HFF-Myc (cell line): ENCODE measurements at regions not wholly inside any gene's neighbourhood (a gene's known extent, or its start where the extent isn't known, plus 50 kb on each side); places are given as distances from the start of the nearest gene placed in this dataset.
"Not testable (repeated sequence)": the region's sequence is repeated elsewhere in the genome, so short reads cannot be mapped to it uniquely, and the experiment has no call there.

Experiments used
- DNase-seq: peaks from one replicate; pipeline ENCODE4 v3.0.0-alpha.2; 2011; ENCODE audit warnings: low read depth; ENCODE audit errors: extremely low read depth
- H3K4me3 ChIP-seq: replicated peaks from 2 replicates; pipeline ENCODE4 v1.5.1; 2011; ENCODE audit warnings: low read depth, mild to moderate bottlenecking, control low read depth, low read length
- CTCF ChIP-seq: IDR thresholded peaks from 2 replicates; pipeline ENCODE4 v1.5.1; 2012; ENCODE audit warnings: mild to moderate bottlenecking, low read depth, low read length, control low read depth; ENCODE audit errors: missing control alignments

- TF ChIP-seq CTCF: no peak
- DNase-seq: no peak
- H3K4me3 ChIP-seq: no peak overlapping the region
These were observed 94.4 kb upstream of the HCCS start for GRCh38 chrX:11016728-11017127.

- DNase-seq, H3K4me3 ChIP-seq: not testable (repeated sequence)
These were observed 88.5 kb upstream of the HCCS start for GRCh38 chrX:11022588-11022987.

- H3K4me3 ChIP-seq: no peak overlapping the region
- TF ChIP-seq CTCF: no peak
- no peak for DNase-seq
These were observed 71.2 kb upstream of the HCCS start for GRCh38 chrX:11039926-11040325.

GRCh38 chrX:11040405-11040804, 70.7 kb upstream of the HCCS start:
- no peak overlapping the region for H3K4me3 ChIP-seq
- no peak for TF ChIP-seq CTCF
- no peak for DNase-seq

GRCh38 chrX:11040996-11041395, 70.1 kb upstream of the HCCS start:
- no peak for DNase-seq
- H3K4me3 ChIP-seq: no peak overlapping the region
- no peak for TF ChIP-seq CTCF

GRCh38 chrX:11050013-11050412, 61.1 kb upstream of the HCCS start:
- no peak overlapping the region for H3K4me3 ChIP-seq
- no peak for TF ChIP-seq CTCF
- DNase-seq: no peak

- no peak for TF ChIP-seq CTCF
- DNase-seq: no peak
- no peak overlapping the region for H3K4me3 ChIP-seq
These were observed 57.8 kb upstream of the HCCS start for GRCh38 chrX:11053351-11053750.
